Keratinocyte (primary cell): ENCODE measurements at regions not wholly inside any gene's neighbourhood (a gene's known extent, or its start where the extent isn't known, plus 50 kb on each side); places are given as distances from the start of the nearest gene placed in this dataset.
"Not testable (repeated sequence)": the region's sequence is repeated elsewhere in the genome, so short reads cannot be mapped to it uniquely, and the experiment has no call there.

Experiments
- DNase-seq: peaks from one replicate; pipeline ENCODE4 v3.0.0-alpha.2; 2011; ENCODE audit warnings: low read depth, missing footprints, low spot score
- FAIRE-seq: peaks from 2 replicates; lab custom pipeline; 2011; peaks lifted over from hg19 to GRCh38; lab: Jason Lieb, UNC
- H2AFZ ChIP-seq: 2 replicates; pipeline ENCODE4 v1.6.0; 2012; ENCODE audit warnings: low read length, control low read depth, inconsistent platforms; ENCODE audit not compliant: control insufficient read depth
- H3K27ac ChIP-seq: 2 replicates; pipeline ENCODE4 v1.5.1; 2011; ENCODE audit warnings: low read length; ENCODE audit not compliant: control insufficient read depth, insufficient read depth
- H3K27me3 ChIP-seq: 3 replicates; pipeline ENCODE4 v1.6.0; 2011; ENCODE audit warnings: low read length; ENCODE audit not compliant: control insufficient read depth, insufficient read depth; ENCODE audit errors: extremely low read depth
- H3K36me3 ChIP-seq, 2 experiments: 2 replicates in 1 of 2; 3 replicates in 1 of 2; pipeline ENCODE4 v1.5.1; 2011; ENCODE audit warnings: low read length in 2 of 2, mild to moderate bottlenecking in 1 of 2; ENCODE audit not compliant: control insufficient read depth in 2 of 2, insufficient read depth in 2 of 2; ENCODE audit errors: extremely low read depth in 1 of 2
- H3K4me1 ChIP-seq: 3 replicates; pipeline ENCODE4 v1.5.1; 2011; ENCODE audit warnings: low read length; ENCODE audit not compliant: control insufficient read depth, insufficient read depth; ENCODE audit errors: extremely low read depth
- H3K4me2 ChIP-seq: 3 replicates; pipeline ENCODE4 v1.6.0; 2011; ENCODE audit warnings: low read depth, low read length; ENCODE audit not compliant: control insufficient read depth, insufficient read depth; ENCODE audit errors: extremely low read depth
- H3K4me3 ChIP-seq, 3 experiments: fragments of 200-600 bp in 1 of 3; sonication (generic) in 1 of 3; 2 replicates in 2 of 3; 3 replicates in 1 of 3; pipeline ENCODE4 v1.5.1; 2011 to 2016; ENCODE audit warnings: low read length in 3 of 3, mild to moderate bottlenecking in 3 of 3, control low read depth in 2 of 3, inconsistent platforms in 1 of 3, low read depth in 1 of 3, mixed read lengths in 1 of 3, mixed run types in 1 of 3, moderate library complexity in 1 of 3; ENCODE audit not compliant: control insufficient read depth in 2 of 3, insufficient read depth in 2 of 3; ENCODE audit errors: extremely low read depth in 1 of 3
- H3K79me2 ChIP-seq: 2 replicates; pipeline ENCODE4 v1.6.0; 2012; ENCODE audit warnings: low read length; ENCODE audit not compliant: control insufficient read depth, insufficient read depth
- H3K9ac ChIP-seq: 3 replicates; pipeline ENCODE4 v1.6.0; 2011; ENCODE audit warnings: low read length; ENCODE audit not compliant: control insufficient read depth, insufficient read depth; ENCODE audit errors: extremely low read depth
- H3K9me1 ChIP-seq: 3 replicates; pipeline ENCODE4 v1.6.0; 2011; ENCODE audit warnings: low read length; ENCODE audit not compliant: control insufficient read depth, insufficient read depth; ENCODE audit errors: extremely low read depth
- H3K9me3 ChIP-seq: 2 replicates; pipeline ENCODE4 v1.5.1; 2012; ENCODE audit warnings: low read depth, low read length; ENCODE audit not compliant: control insufficient read depth
- H4K20me1 ChIP-seq: 3 replicates; pipeline ENCODE4 v1.6.0; 2011; ENCODE audit warnings: low read length; ENCODE audit not compliant: control insufficient read depth, insufficient read depth; ENCODE audit errors: extremely low read depth
- CTCF ChIP-seq, 3 experiments: IDR thresholded peaks in 1 of 3; conservative IDR thresholded peaks in 1 of 3; optimal IDR thresholded peaks in 1 of 3; 2 replicates in 2 of 3; 3 replicates in 1 of 3; pipeline versions ENCODE3 to v1.5.1; 2011; ENCODE audit warnings: low read length in 3 of 3, mild to moderate bottlenecking in 3 of 3, moderate library complexity in 2 of 3, control low read depth in 1 of 3, inconsistent platforms in 1 of 3; ENCODE audit not compliant: insufficient read depth in 2 of 3; ENCODE audit errors: extremely low read depth in 1 of 3
- EZH2 ChIP-seq: IDR thresholded peaks from one replicate; pipeline ENCODE4 v1.6.1; 2012; ENCODE audit warnings: inconsistent platforms, mild to moderate bottlenecking, low read length, moderate library complexity
- dilution Hi-C: fragments of 300-500 bp; cut with MboI; formaldehyde crosslinking; loops from one replicate; pipeline ENCODE4 v1.7.0; 2020; ENCODE audit warnings: low sequenced_read_pairs; ENCODE audit not compliant: extremely low pct_ligation_motif_present

- DNase-seq, H2AFZ ChIP-seq, H3K9me1 ChIP-seq, dilution Hi-C loops, H3K9ac ChIP-seq, H3K36me3 ChIP-seq, H3K4me1 ChIP-seq, H3K4me3 ChIP-seq, H4K20me1 ChIP-seq, FAIRE-seq, H3K27ac ChIP-seq, H3K79me2 ChIP-seq, H3K4me2 ChIP-seq, H3K27me3 ChIP-seq: not testable (repeated sequence)
- H3K9me3 ChIP-seq, result peaks cover 12% of the 10 kb centered on the region
Observed at GRCh38 chr14:105659255-105659654, 132.9 kb downstream of the TMEM121 start.

- TF ChIP-seq CTCF (optimal IDR thresholded peaks at IDR 0.05 in 1 of 3, IDR thresholded peaks at IDR 0.05 in 1 of 3, conservative IDR thresholded peaks at IDR 0.05 in 1 of 3; ENCODE audit: extremely low read depth in 1 of 3, insufficient read depth in 2 of 3, low read length in 3 of 3) (no peak), EZH2 (no peak)
- H3K4me2 ChIP-seq, result no peak overlapping the region
- H4K20me1 ChIP-seq, result no peaks in the 10 kb centered on the region
- dilution Hi-C loops, result no loop called here
- no peaks in the 10 kb centered on the region for H3K36me3 ChIP-seq
- no peak overlapping the region for H3K4me3 ChIP-seq
- no peak for FAIRE-seq
- no peaks in the 10 kb centered on the region for H3K27me3 ChIP-seq
- H3K27ac ChIP-seq, result no peak overlapping the region
- H3K9me1 ChIP-seq, result no peaks in the 10 kb centered on the region
- peaks cover 13% of the 10 kb centered on the region for H3K9me3 ChIP-seq
- DNase-seq, result no peak
- no peaks in the 10 kb centered on the region for H3K4me1 ChIP-seq
- no peak overlapping the region for H2AFZ ChIP-seq
- no peak overlapping the region for H3K9ac ChIP-seq
- no peaks in the 10 kb centered on the region for H3K79me2 ChIP-seq
Observed at GRCh38 chr14:105659935-105660527, 133.6 kb downstream of the TMEM121 start.
